A673 (cell line): ENCODE measurements at regions not wholly inside any gene's neighbourhood (a gene's known extent, or its start where the extent isn't known, plus 50 kb on each side); places are given as distances from the start of the nearest gene placed in this dataset.

Experiments used
- CTCF ChIP-seq: fragments of 300-800, 200-600 bp; sonication (generic); conservative IDR thresholded peaks from 2 replicates; pipeline ENCODE4 v1.5.1; 2017; ENCODE audit warnings: low read depth, mild to moderate bottlenecking, antibody characterized with exemption, low read length, moderate library complexity, mixed read lengths
- EZH2 ChIP-seq: fragments of 200-600 bp; sonication (generic); IDR thresholded peaks from 2 replicates; pipeline ENCODE4 v1.6.1; 2017; ENCODE audit warnings: borderline replicate concordance, low read depth, mild to moderate bottlenecking, mixed read lengths, antibody characterized with exemption, low read length; ENCODE audit not compliant: poor library complexity, severe bottlenecking

GRCh38 chr2:137842952-137843351 lies 121.3 kb upstream of the HNMT start:
- TF ChIP-seq CTCF (no peak), EZH2 (no peak)
